ENCODE measurements at regions not wholly inside any gene's neighbourhood (a gene's known extent, or its start where the extent isn't known, plus 50 kb on each side); places are given as distances from the start of the nearest gene placed in this dataset.

- no peak overlapping the region for H3K4me3 ChIP-seq
- no peaks in the 10 kb centered on the region for H3K36me3 ChIP-seq
- peaks cover 88% of the 10 kb centered on the region for H3K27me3 ChIP-seq
- H3K9me3 ChIP-seq, result no peaks in the 10 kb centered on the region
- peak; percentile 47 for DNase-seq
Observed at GRCh38 chr17:79413611-79414010, 197.2 kb downstream of the RBFOX3 start.

GRCh38 chr17:79412886-79413390, 197.9 kb downstream of the RBFOX3 start:
- Histone ChIP-seq H3K27me3 (peaks cover 87% of the 10 kb centered on the region), H3K36me3 (no peaks in the 10 kb centered on the region), H3K4me3 (no peak overlapping the region), H3K9me3 (no peaks in the 10 kb centered on the region)
- no peak for DNase-seq

GRCh38 chr17:79412110-79412509, 198.7 kb downstream of the RBFOX3 start:
- Histone ChIP-seq H3K9me3 (no peaks in the 10 kb centered on the region), H3K4me3 (no peak overlapping the region), H3K36me3 (no peaks in the 10 kb centered on the region), H3K27me3 (peaks cover 87% of the 10 kb centered on the region)
- DNase-seq, result no peak

- no peak for DNase-seq
Observed at GRCh38 chr17:79411419-79411818, 199.4 kb downstream of the RBFOX3 start.

GRCh38 chr17:79410681-79411080, 200.2 kb downstream of the RBFOX3 start:
- no peak overlapping the region for H3K4me3 ChIP-seq
- no peaks in the 10 kb centered on the region for H3K9me3 ChIP-seq
- no peaks in the 10 kb centered on the region for H3K36me3 ChIP-seq
- DNase-seq, result no peak
- peaks cover 87% of the 10 kb centered on the region for H3K27me3 ChIP-seq

More at GRCh38 chr17:79411419-79411818, 199.4 kb downstream of the RBFOX3 start:
- Histone ChIP-seq H3K9me3 (no peaks in the 10 kb centered on the region), H3K4me3 (no peak overlapping the region), H3K27me3 (peaks cover 87% of the 10 kb centered on the region), H3K36me3 (no peaks in the 10 kb centered on the region)

- Histone ChIP-seq H3K9me3 (no peaks in the 10 kb centered on the region), H3K27me3 (peaks cover 79% of the 10 kb centered on the region), H3K36me3 (no peaks in the 10 kb centered on the region), H3K4me3 (no peak overlapping the region)
- DNase-seq, result no peak
Observed at GRCh38 chr17:79408251-79408650, 202.6 kb downstream of the RBFOX3 start.

- H3K4me3 ChIP-seq, result no peak overlapping the region
- DNase-seq, result no peak
- H3K27me3 ChIP-seq, result peaks cover 83% of the 10 kb centered on the region
- H3K36me3 ChIP-seq, result no peaks in the 10 kb centered on the region
- no peaks in the 10 kb centered on the region for H3K9me3 ChIP-seq
Observed at GRCh38 chr17:79407385-79407784, 203.5 kb downstream of the RBFOX3 start.

GRCh38 chr17:79406316-79406715, 204.5 kb downstream of the RBFOX3 start:
- no peaks in the 10 kb centered on the region for H3K36me3 ChIP-seq
- H3K27me3 ChIP-seq, result peaks cover 82% of the 10 kb centered on the region
- no peak overlapping the region for H3K4me3 ChIP-seq
- no peak for DNase-seq
- no peaks in the 10 kb centered on the region for H3K9me3 ChIP-seq

GRCh38 chr17:79405823-79406222, 205.0 kb downstream of the RBFOX3 start:
- DNase-seq, result no peak
- peaks cover 83% of the 10 kb centered on the region for H3K27me3 ChIP-seq
- no peaks in the 10 kb centered on the region for H3K36me3 ChIP-seq
- no peak overlapping the region for H3K4me3 ChIP-seq
- no peaks in the 10 kb centered on the region for H3K9me3 ChIP-seq

GRCh38 chr17:79404136-79404911, 206.5 kb downstream of the RBFOX3 start:
- no peak overlapping the region for H3K4me3 ChIP-seq
- peaks cover 83% of the 10 kb centered on the region for H3K27me3 ChIP-seq
- no peak for DNase-seq
- H3K9me3 ChIP-seq, result no peaks in the 10 kb centered on the region
- no peaks in the 10 kb centered on the region for H3K36me3 ChIP-seq

GRCh38 chr17:79401704-79402674, 208.9 kb downstream of the RBFOX3 start:
- no peak for DNase-seq
- H3K27me3 ChIP-seq, result peaks cover 80% of the 10 kb centered on the region

GRCh38 chr17:79400989-79401703, 209.7 kb downstream of the RBFOX3 start:
- Histone ChIP-seq H3K27me3 (peaks cover 80% of the 10 kb centered on the region), H3K4me3 (no peak overlapping the region), H3K36me3 (no peaks in the 10 kb centered on the region), H3K9me3 (no peaks in the 10 kb centered on the region)
- peak; percentile 31 for DNase-seq

More at GRCh38 chr17:79401704-79402674, 208.9 kb downstream of the RBFOX3 start:
- H3K36me3 ChIP-seq, result no peaks in the 10 kb centered on the region
- no peaks in the 10 kb centered on the region for H3K9me3 ChIP-seq
- H3K4me3 ChIP-seq, result no peak overlapping the region

GRCh38 chr17:79399610-79400144, 211.2 kb downstream of the RBFOX3 start:
- Histone ChIP-seq H3K4me3 (no peak overlapping the region), H3K27me3 (peaks cover 80% of the 10 kb centered on the region), H3K36me3 (no peaks in the 10 kb centered on the region), H3K9me3 (no peaks in the 10 kb centered on the region)
- no peak for DNase-seq

GRCh38 chr17:79398441-79398840, 212.4 kb downstream of the RBFOX3 start:
- H3K4me3 ChIP-seq, result no peak overlapping the region
- peaks cover 84% of the 10 kb centered on the region for H3K27me3 ChIP-seq

GRCh38 chr17:79396696-79397095, 214.2 kb downstream of the RBFOX3 start:
- no peak for DNase-seq
- H3K9me3 ChIP-seq, result peaks cover 5% of the 10 kb centered on the region; the same call in 1 of the 2 replicates
- no peaks in the 10 kb centered on the region for H3K36me3 ChIP-seq
- H3K4me3 ChIP-seq, result no peak overlapping the region
- peaks cover 89% of the 10 kb centered on the region for H3K27me3 ChIP-seq

More at GRCh38 chr17:79398441-79398840, 212.4 kb downstream of the RBFOX3 start:
- H3K36me3 ChIP-seq, result no peaks in the 10 kb centered on the region
- no peak for DNase-seq
- H3K9me3 ChIP-seq, result no peaks in the 10 kb centered on the region

GRCh38 chr17:79395545-79395944, 215.3 kb downstream of the RBFOX3 start:
- DNase-seq, result no peak
- Histone ChIP-seq H3K4me3 (no peak overlapping the region), H3K27me3 (peaks cover 94% of the 10 kb centered on the region), H3K9me3 (peaks cover 5% of the 10 kb centered on the region; the same call in 1 of the 2 replicates), H3K36me3 (no peaks in the 10 kb centered on the region)
